HK-2 (cell line): ENCODE measurements at regions not wholly inside any gene's neighbourhood (a gene's known extent, or its start where the extent isn't known, plus 50 kb on each side); places are given as distances from the start of the nearest gene placed in this dataset.

Source experiments
- DNase-seq: peaks from one replicate; pipeline ENCODE4 v3.0.0-alpha.2; 2018; ENCODE audit not compliant: unreplicated experiment

- DNase-seq: no peak
These were observed 518.5 kb downstream of the CD83 start for GRCh38 chr6:14635934-14636591.

- DNase-seq: no peak
These were observed 520.9 kb downstream of the CD83 start for GRCh38 chr6:14638435-14638905.

GRCh38 chr6:14638906-14639761 is 521.6 kb downstream of the CD83 start:
- no peak for DNase-seq

GRCh38 chr6:14639983-14640599 is 522.5 kb downstream of the CD83 start:
- no peak for DNase-seq

- DNase-seq: no peak
These were observed 523.1 kb downstream of the CD83 start for GRCh38 chr6:14640631-14641030.

GRCh38 chr6:14641423-14642135 is 524.0 kb downstream of the CD83 start:
- DNase-seq: no peak

- DNase-seq: no peak
These were observed 524.5 kb downstream of the CD83 start for GRCh38 chr6:14642136-14642505.

- no peak for DNase-seq
These were observed 525.3 kb downstream of the CD83 start for GRCh38 chr6:14642842-14643241.

GRCh38 chr6:14644381-14644780 is 526.8 kb downstream of the CD83 start:
- peak; percentile 7 for DNase-seq

GRCh38 chr6:14645221-14645620 is 527.6 kb downstream of the CD83 start:
- no peak for DNase-seq

- no peak for DNase-seq
These were observed 528.3 kb downstream of the CD83 start for GRCh38 chr6:14645841-14646240.

GRCh38 chr6:14646371-14646770 is 528.8 kb downstream of the CD83 start:
- no peak for DNase-seq

- DNase-seq: no peak
These were observed 529.8 kb downstream of the CD83 start for GRCh38 chr6:14647357-14647756.

GRCh38 chr6:14652536-14652935 is 535.0 kb downstream of the CD83 start:
- DNase-seq: no peak

GRCh38 chr6:14655201-14656061 is 537.9 kb downstream of the CD83 start:
- no peak for DNase-seq

- no peak for DNase-seq
These were observed 538.5 kb downstream of the CD83 start for GRCh38 chr6:14656078-14656521.

GRCh38 chr6:14656649-14657048 is 539.1 kb downstream of the CD83 start:
- DNase-seq: no peak

GRCh38 chr6:14658030-14658429 is 540.5 kb downstream of the CD83 start:
- DNase-seq: no peak

- DNase-seq: no peak
These were observed 541.5 kb downstream of the CD83 start for GRCh38 chr6:14658886-14659561.

- no peak for DNase-seq
These were observed 542.3 kb downstream of the CD83 start for GRCh38 chr6:14659841-14660240.
